ENCODE measurements at regions not wholly inside any gene's neighbourhood (a gene's known extent, or its start where the extent isn't known, plus 50 kb on each side); places are given as distances from the start of the nearest gene placed in this dataset.
"Not testable (repeated sequence)": the region's sequence is repeated elsewhere in the genome, so short reads cannot be mapped to it uniquely, and the experiment has no call there.

GRCh38 chr13:50250401-50250800 lies 235.2 kb downstream of the KCNRG start:
- no peak overlapping the region for H3K4me3 ChIP-seq (ENCODE audit: low read depth, low read length)
- TF ChIP-seq MAX (IDR thresholded peaks at IDR 0.05; ENCODE audit: low read depth, low read length) (no peak), POLR2A (IDR thresholded peaks at IDR 0.05; ENCODE audit: extremely low read depth, insufficient read length) (no peak), MYC (IDR thresholded peaks at IDR 0.05; ENCODE audit: low read depth, low read length) (no peak), CTCF (IDR thresholded peaks at IDR 0.05; ENCODE audit: low read depth, low read length) (no peak)
- DNase-seq (ENCODE audit: low read depth), result no peak

GRCh38 chr13:50255639-50256038 lies 240.4 kb downstream of the KCNRG start:
- DNase-seq (ENCODE audit: low read depth), result no peak
- no peak for TF ChIP-seq MYC (IDR thresholded peaks at IDR 0.05; ENCODE audit: low read depth, low read length)
- no peak for TF ChIP-seq POLR2A (IDR thresholded peaks at IDR 0.05; ENCODE audit: extremely low read depth, insufficient read length)
- TF ChIP-seq MAX (IDR thresholded peaks at IDR 0.05; ENCODE audit: low read depth, low read length), result no peak
- TF ChIP-seq CTCF (IDR thresholded peaks at IDR 0.05; ENCODE audit: low read depth, low read length), result no peak
- H3K4me3 ChIP-seq (ENCODE audit: low read depth, low read length), result no peak overlapping the region

- DNase-seq (ENCODE audit: low read depth), result not testable (repeated sequence)
Measured at GRCh38 chr13:50256536-50257321, 241.5 kb downstream of the KCNRG start.

GRCh38 chr13:50257646-50258045 lies 242.4 kb downstream of the KCNRG start:
- no peak for DNase-seq (ENCODE audit: low read depth)
- H3K4me3 ChIP-seq (ENCODE audit: low read depth, low read length), result no peak overlapping the region
- TF ChIP-seq CTCF (IDR thresholded peaks at IDR 0.05; ENCODE audit: low read depth, low read length), result no peak
- no peak for TF ChIP-seq MAX (IDR thresholded peaks at IDR 0.05; ENCODE audit: low read depth, low read length)
- TF ChIP-seq POLR2A (IDR thresholded peaks at IDR 0.05; ENCODE audit: extremely low read depth, insufficient read length), result no peak
- TF ChIP-seq MYC (IDR thresholded peaks at IDR 0.05; ENCODE audit: low read depth, low read length), result no peak

More at GRCh38 chr13:50256536-50257321, 241.5 kb downstream of the KCNRG start:
- not testable (repeated sequence) for H3K4me3 ChIP-seq (ENCODE audit: low read depth, low read length)

GRCh38 chr13:50261130-50261901 lies 246.1 kb downstream of the KCNRG start:
- no peak overlapping the region for H3K4me3 ChIP-seq (ENCODE audit: low read depth, low read length)
- DNase-seq (ENCODE audit: low read depth), result no peak
- TF ChIP-seq CTCF (IDR thresholded peaks at IDR 0.05; ENCODE audit: low read depth, low read length), result no peak
- TF ChIP-seq MAX (IDR thresholded peaks at IDR 0.05; ENCODE audit: low read depth, low read length), result no peak
- TF ChIP-seq MYC (IDR thresholded peaks at IDR 0.05; ENCODE audit: low read depth, low read length), result no peak
- TF ChIP-seq POLR2A (IDR thresholded peaks at IDR 0.05; ENCODE audit: extremely low read depth, insufficient read length), result no peak

GRCh38 chr13:50267066-50267465 lies 251.8 kb downstream of the KCNRG start:
- DNase-seq (ENCODE audit: low read depth), result no peak
- no peak for TF ChIP-seq CTCF (IDR thresholded peaks at IDR 0.05; ENCODE audit: low read depth, low read length)
- no peak for TF ChIP-seq MAX (IDR thresholded peaks at IDR 0.05; ENCODE audit: low read depth, low read length)
- TF ChIP-seq MYC (IDR thresholded peaks at IDR 0.05; ENCODE audit: low read depth, low read length), result no peak
- no peak for TF ChIP-seq POLR2A (IDR thresholded peaks at IDR 0.05; ENCODE audit: extremely low read depth, insufficient read length)
- H3K4me3 ChIP-seq (ENCODE audit: low read depth, low read length), result no peak overlapping the region
